HL-60 (cell line): ENCODE measurements at regions not wholly inside any gene's neighbourhood (a gene's known extent, or its start where the extent isn't known, plus 50 kb on each side); places are given as distances from the start of the nearest gene placed in this dataset.

Source experiments
- GABPA ChIP-seq: IDR thresholded peaks from 2 replicates; pipeline ENCODE4 v1.6.1; 2012; ENCODE audit warnings: low read depth
- POLR2AphosphoS5 ChIP-seq: IDR thresholded peaks from 2 replicates; pipeline ENCODE4 v1.6.1; 2012; ENCODE audit warnings: low read depth
- SPI1 ChIP-seq: IDR thresholded peaks from 2 replicates; pipeline ENCODE4 v1.6.1; 2012; ENCODE audit warnings: low read depth, mild to moderate bottlenecking, borderline replicate concordance
- TF ChIP-seq, protein P1 (sequence below): IDR thresholded peaks from one replicate; pipeline ENCODE4 v1.5.1; 2011; ENCODE audit warnings: low read length, control low read depth, inconsistent platforms; ENCODE audit not compliant: insufficient read depth
- TF ChIP-seq, protein P2 (sequence below): IDR thresholded peaks from 2 replicates; pipeline ENCODE4 v1.6.1; 2012; ENCODE audit warnings: low read depth; ENCODE audit not compliant: insufficient replicate concordance

DNA sequence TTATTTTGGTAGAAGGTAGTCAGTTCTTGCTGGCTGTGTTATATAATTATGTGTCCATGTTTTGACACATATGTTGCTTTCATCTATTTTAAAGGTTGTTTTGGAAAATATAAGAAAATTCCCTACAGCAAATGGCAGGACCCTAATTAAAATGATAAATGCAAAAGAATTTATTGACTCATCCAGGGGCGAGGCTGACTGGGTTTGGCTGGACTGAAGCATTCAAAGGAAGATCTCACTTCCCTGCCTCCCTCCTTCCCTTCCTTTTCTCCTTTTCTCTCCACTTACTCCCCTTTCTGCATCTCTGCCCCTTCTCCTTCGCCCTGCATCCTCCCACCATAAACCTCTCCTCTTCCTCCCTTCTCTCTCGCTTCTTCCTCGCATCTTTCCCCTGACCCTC is 129.6 kb downstream of the SNAPC1 start:
- TF ChIP-seq, protein P1, sequence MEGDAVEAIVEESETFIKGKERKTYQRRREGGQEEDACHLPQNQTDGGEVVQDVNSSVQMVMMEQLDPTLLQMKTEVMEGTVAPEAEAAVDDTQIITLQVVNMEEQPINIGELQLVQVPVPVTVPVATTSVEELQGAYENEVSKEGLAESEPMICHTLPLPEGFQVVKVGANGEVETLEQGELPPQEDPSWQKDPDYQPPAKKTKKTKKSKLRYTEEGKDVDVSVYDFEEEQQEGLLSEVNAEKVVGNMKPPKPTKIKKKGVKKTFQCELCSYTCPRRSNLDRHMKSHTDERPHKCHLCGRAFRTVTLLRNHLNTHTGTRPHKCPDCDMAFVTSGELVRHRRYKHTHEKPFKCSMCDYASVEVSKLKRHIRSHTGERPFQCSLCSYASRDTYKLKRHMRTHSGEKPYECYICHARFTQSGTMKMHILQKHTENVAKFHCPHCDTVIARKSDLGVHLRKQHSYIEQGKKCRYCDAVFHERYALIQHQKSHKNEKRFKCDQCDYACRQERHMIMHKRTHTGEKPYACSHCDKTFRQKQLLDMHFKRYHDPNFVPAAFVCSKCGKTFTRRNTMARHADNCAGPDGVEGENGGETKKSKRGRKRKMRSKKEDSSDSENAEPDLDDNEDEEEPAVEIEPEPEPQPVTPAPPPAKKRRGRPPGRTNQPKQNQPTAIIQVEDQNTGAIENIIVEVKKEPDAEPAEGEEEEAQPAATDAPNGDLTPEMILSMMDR: no peak
- TF ChIP-seq SPI1 (no peak), GABPA (no peak), POLR2AphosphoS5 (no peak)
- TF ChIP-seq, protein P2, sequence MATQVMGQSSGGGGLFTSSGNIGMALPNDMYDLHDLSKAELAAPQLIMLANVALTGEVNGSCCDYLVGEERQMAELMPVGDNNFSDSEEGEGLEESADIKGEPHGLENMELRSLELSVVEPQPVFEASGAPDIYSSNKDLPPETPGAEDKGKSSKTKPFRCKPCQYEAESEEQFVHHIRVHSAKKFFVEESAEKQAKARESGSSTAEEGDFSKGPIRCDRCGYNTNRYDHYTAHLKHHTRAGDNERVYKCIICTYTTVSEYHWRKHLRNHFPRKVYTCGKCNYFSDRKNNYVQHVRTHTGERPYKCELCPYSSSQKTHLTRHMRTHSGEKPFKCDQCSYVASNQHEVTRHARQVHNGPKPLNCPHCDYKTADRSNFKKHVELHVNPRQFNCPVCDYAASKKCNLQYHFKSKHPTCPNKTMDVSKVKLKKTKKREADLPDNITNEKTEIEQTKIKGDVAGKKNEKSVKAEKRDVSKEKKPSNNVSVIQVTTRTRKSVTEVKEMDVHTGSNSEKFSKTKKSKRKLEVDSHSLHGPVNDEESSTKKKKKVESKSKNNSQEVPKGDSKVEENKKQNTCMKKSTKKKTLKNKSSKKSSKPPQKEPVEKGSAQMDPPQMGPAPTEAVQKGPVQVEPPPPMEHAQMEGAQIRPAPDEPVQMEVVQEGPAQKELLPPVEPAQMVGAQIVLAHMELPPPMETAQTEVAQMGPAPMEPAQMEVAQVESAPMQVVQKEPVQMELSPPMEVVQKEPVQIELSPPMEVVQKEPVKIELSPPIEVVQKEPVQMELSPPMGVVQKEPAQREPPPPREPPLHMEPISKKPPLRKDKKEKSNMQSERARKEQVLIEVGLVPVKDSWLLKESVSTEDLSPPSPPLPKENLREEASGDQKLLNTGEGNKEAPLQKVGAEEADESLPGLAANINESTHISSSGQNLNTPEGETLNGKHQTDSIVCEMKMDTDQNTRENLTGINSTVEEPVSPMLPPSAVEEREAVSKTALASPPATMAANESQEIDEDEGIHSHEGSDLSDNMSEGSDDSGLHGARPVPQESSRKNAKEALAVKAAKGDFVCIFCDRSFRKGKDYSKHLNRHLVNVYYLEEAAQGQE: no peak
